ENCODE measurements at regions not wholly inside any gene's neighbourhood (a gene's known extent, or its start where the extent isn't known, plus 50 kb on each side); places are given as distances from the start of the nearest gene placed in this dataset.

DNA sequence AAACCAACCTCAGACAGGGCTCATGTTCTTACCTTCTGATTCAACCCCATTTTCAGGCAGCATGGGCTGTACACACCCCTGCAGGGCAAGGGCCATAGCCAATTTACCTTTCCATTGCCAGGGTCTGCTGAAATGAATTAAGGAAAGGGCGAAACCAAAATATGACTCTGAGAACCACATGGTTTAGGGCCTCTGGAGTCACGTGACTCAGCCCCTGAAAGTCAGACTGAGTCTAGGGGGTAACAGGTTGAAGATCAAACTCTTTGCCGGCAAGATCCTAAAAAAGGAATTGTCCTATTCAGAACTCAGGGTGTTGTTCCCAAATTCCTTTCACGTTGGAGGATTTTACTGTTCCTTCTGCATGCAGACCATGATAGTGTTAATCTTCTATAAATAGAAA, 118.9 kb downstream of the RAB11FIP2 start:
- ATAC-seq = no peak
- Mint-ChIP-seq H3K27me3 (peaks cover 0 to 9% of the 10 kb centered on the region in 2 donors), H3K9me3 (peaks cover 4% of the 10 kb centered on the region), H3K36me3 (no peaks in the 10 kb centered on the region), H3K4me1 (ENCODE audit: low read depth in 2 of 2) (no peaks in the 10 kb centered on the region), H3K27ac (no peak overlapping the region), H3K4me3 (no peak overlapping the region)
- no peak for DNase-seq (ENCODE audit: low spot score)

DNA sequence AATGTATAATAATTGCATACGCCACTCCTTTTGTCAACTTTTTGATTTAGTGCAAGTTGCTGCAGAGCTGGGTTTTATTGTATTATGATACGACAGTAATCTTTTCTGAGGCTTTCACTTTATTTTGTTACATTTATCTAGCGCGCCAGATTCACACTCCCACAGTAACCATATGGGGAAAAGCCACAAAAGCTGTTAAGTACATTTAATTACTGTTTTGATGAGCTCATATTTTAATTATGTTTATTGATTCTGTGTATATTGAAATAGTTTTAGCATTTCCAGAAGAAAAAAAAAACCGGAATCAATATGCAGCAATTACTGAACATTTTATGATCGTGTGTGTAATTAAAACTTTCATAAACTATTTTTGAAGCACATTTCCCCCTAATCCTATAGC, 118.5 kb downstream of the RAB11FIP2 start:
- Mint-ChIP-seq H3K27me3 (peaks cover 0 to 9% of the 10 kb centered on the region in 2 donors), H3K36me3 (no peaks in the 10 kb centered on the region), H3K27ac (no peak overlapping the region), H3K9me3 (peaks cover 4% of the 10 kb centered on the region), H3K4me3 (no peak overlapping the region), H3K4me1 (ENCODE audit: low read depth in 2 of 2) (no peaks in the 10 kb centered on the region)
- ATAC-seq = no peak
- no peak for DNase-seq (ENCODE audit: low spot score)

GRCh38 chr10:117928741-117929140, 118.0 kb downstream of the RAB11FIP2 start:
- Mint-ChIP-seq H3K4me1 (ENCODE audit: low read depth in 2 of 2) (no peaks in the 10 kb centered on the region), H3K36me3 (no peaks in the 10 kb centered on the region), H3K27me3 (peaks cover 0 to 9% of the 10 kb centered on the region in 2 donors), H3K4me3 (no peak overlapping the region), H3K9me3 (peaks cover 4% of the 10 kb centered on the region), H3K27ac (no peak overlapping the region)
- no peak for DNase-seq (ENCODE audit: low spot score)
- ATAC-seq = no peak

DNA sequence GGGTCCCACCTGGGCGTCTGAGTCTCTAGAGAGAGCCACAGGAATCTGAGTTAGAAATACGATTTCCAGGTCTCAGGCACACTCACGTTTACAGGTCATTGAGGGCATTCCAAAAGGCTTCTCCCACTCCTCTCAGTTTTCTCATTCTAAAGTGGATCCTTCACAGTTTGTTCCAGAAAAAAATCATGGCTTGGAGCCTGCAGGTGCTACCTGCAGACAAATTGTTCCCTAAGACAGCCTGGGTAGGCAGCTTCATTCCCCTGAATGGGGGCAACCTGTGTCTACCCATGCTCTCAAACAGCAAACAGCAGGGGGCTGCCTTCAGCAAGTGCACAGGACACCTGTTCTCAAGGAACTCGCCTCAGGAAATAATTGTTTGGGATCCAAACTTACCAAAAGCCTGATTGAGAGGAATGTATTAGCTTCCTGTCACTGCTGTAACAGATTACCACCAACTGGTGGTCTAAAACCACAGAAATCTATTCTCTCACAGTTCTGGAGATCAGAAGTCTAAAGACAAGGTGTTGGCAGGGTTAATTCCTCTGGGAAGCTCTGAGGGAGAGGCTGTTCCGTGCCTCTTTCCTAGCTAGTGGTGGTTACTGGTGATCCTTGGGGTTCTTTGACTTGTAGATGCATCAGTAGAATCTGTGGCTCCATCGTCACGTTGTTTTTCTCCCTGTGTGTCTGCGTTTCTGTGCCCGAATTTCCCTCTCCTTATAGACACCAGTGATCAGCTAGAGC, 117.2 kb downstream of the RAB11FIP2 start:
- H3K27ac Mint-ChIP-seq = no peak overlapping the region
- H3K4me3 Mint-ChIP-seq = no peak overlapping the region
- no peak for DNase-seq (ENCODE audit: low spot score)
- H3K9me3 Mint-ChIP-seq = peaks cover 4% of the 10 kb centered on the region
- no peaks in the 10 kb centered on the region for H3K4me1 Mint-ChIP-seq (ENCODE audit: low read depth in 2 of 2)
- peaks cover 0 to 9% of the 10 kb centered on the region in 2 donors for H3K27me3 Mint-ChIP-seq
- no peaks in the 10 kb centered on the region for H3K36me3 Mint-ChIP-seq
- ATAC-seq = no peak

GRCh38 chr10:117931078-117931477, 115.7 kb downstream of the RAB11FIP2 start:
- no peaks in the 10 kb centered on the region for H3K4me1 Mint-ChIP-seq (ENCODE audit: low read depth in 2 of 2)
- DNase-seq (ENCODE audit: low spot score) (no peak), ATAC-seq (no peak)
- no peak overlapping the region for H3K27ac Mint-ChIP-seq
- H3K27me3 Mint-ChIP-seq = peaks cover 0 to 6% of the 10 kb centered on the region in 2 donors
- no peaks in the 10 kb centered on the region for H3K9me3 Mint-ChIP-seq
- no peak overlapping the region for H3K4me3 Mint-ChIP-seq
- H3K36me3 Mint-ChIP-seq = no peaks in the 10 kb centered on the region

DNA sequence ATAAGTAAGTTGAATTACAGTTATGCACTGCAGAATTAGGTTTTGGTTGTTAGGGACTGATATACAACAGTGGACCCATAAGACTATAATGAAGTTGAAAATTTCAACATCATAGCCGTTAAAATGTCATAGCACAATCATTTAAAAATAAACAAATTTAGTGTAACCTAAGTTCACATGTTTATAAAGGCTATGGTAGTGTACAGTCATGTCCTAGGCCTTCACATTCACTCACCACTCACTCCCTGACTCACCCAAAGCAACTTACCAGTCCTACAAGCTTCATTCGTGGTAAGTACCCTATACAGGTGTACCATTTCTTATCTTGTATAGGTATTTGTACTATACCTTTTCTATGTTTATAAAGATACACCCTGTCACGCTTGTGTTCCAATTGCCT, 113.7 kb downstream of the RAB11FIP2 start:
- H3K4me3 Mint-ChIP-seq = no peak overlapping the region
- no peak overlapping the region for H3K27ac Mint-ChIP-seq
- no peaks in the 10 kb centered on the region for H3K4me1 Mint-ChIP-seq (ENCODE audit: low read depth in 2 of 2)

GRCh38 chr10:117934477-117934876, 112.3 kb downstream of the RAB11FIP2 start:
- Mint-ChIP-seq H3K27me3 (peaks cover 5 to 13% of the 10 kb centered on the region in 2 donors), H3K4me3 (no peak overlapping the region), H3K27ac (no peak overlapping the region), H3K36me3 (no peaks in the 10 kb centered on the region), H3K9me3 (no peaks in the 10 kb centered on the region), H3K4me1 (ENCODE audit: low read depth in 2 of 2) (no peaks in the 10 kb centered on the region)
- no peak for ATAC-seq
- DNase-seq (ENCODE audit: low spot score) = no peak

More for the DNA sequence above, 113.7 kb downstream of the RAB11FIP2 start:
- ATAC-seq = no peak
- H3K27me3 Mint-ChIP-seq = peaks cover 0 to 8% of the 10 kb centered on the region in 2 donors
- DNase-seq (ENCODE audit: low spot score) = no peak
- no peaks in the 10 kb centered on the region for H3K9me3 Mint-ChIP-seq
- H3K36me3 Mint-ChIP-seq = no peaks in the 10 kb centered on the region

- Mint-ChIP-seq H3K4me3 (no peak overlapping the region), H3K27ac (no peak overlapping the region)
- ATAC-seq = no peak
These were observed 110.6 kb downstream of the RAB11FIP2 start for GRCh38 chr10:117936141-117936540.

GRCh38 chr10:117936566-117936965, 110.2 kb downstream of the RAB11FIP2 start:
- no peak overlapping the region for H3K4me3 Mint-ChIP-seq
- no peaks in the 10 kb centered on the region for H3K4me1 Mint-ChIP-seq (ENCODE audit: low read depth in 2 of 2)
- peaks cover 5 to 14% of the 10 kb centered on the region in 2 donors for H3K27me3 Mint-ChIP-seq
- ATAC-seq (no peak), DNase-seq (ENCODE audit: low spot score) (no peak)
- H3K27ac Mint-ChIP-seq = no peak overlapping the region
- H3K36me3 Mint-ChIP-seq = no peaks in the 10 kb centered on the region
- H3K9me3 Mint-ChIP-seq = no peaks in the 10 kb centered on the region

More at GRCh38 chr10:117936141-117936540, 110.6 kb downstream of the RAB11FIP2 start:
- peaks cover 5 to 14% of the 10 kb centered on the region in 2 donors for H3K27me3 Mint-ChIP-seq
- DNase-seq (ENCODE audit: low spot score) = no peak
- no peaks in the 10 kb centered on the region for H3K4me1 Mint-ChIP-seq (ENCODE audit: low read depth in 2 of 2)
- no peaks in the 10 kb centered on the region for H3K36me3 Mint-ChIP-seq
- H3K9me3 Mint-ChIP-seq = no peaks in the 10 kb centered on the region

- H3K27me3 Mint-ChIP-seq = peaks cover 6 to 14% of the 10 kb centered on the region in 2 donors
- DNase-seq (ENCODE audit: low spot score) = no peak
- H3K4me3 Mint-ChIP-seq = no peak overlapping the region
- H3K27ac Mint-ChIP-seq = no peak overlapping the region
- no peaks in the 10 kb centered on the region for H3K4me1 Mint-ChIP-seq (ENCODE audit: low read depth in 2 of 2)
- ATAC-seq = no peak
- H3K9me3 Mint-ChIP-seq = no peaks in the 10 kb centered on the region
- no peaks in the 10 kb centered on the region for H3K36me3 Mint-ChIP-seq
These were observed 109.8 kb downstream of the RAB11FIP2 start for GRCh38 chr10:117936976-117937375.

GRCh38 chr10:117938104-117938503, 108.6 kb downstream of the RAB11FIP2 start:
- Mint-ChIP-seq H3K4me3 (no peak overlapping the region), H3K9me3 (no peaks in the 10 kb centered on the region), H3K27ac (no peak overlapping the region), H3K36me3 (no peaks in the 10 kb centered on the region), H3K27me3 (peaks cover 12 to 16% of the 10 kb centered on the region in 2 donors), H3K4me1 (ENCODE audit: low read depth in 2 of 2) (no peaks in the 10 kb centered on the region)
- no peak for ATAC-seq
- no peak for DNase-seq (ENCODE audit: low spot score)

DNA sequence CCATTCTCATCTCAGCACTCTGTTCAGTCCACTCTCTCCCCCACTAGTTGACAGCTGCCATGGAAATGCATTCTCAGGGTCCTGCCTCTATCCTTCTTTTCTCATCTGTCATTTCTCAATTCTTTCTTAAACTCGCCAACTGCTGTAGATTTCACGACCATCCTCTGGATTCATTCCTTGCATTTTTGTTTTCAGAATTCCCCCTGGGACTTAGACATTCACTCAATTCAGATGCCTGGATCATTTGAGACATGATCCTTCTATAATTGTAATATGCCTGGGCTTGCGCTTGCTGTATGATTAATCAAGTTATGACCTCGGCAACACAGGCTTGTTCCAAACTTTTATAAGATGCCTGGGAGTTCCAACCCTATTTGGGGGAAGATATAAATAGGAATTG, 104.5 kb downstream of the RAB11FIP2 start:
- no peaks in the 10 kb centered on the region for H3K4me1 Mint-ChIP-seq (ENCODE audit: low read depth in 2 of 2)
- no peak for ATAC-seq
- peaks cover 3% of the 10 kb centered on the region for H3K9me3 Mint-ChIP-seq
- no peaks in the 10 kb centered on the region for H3K36me3 Mint-ChIP-seq
- H3K4me3 Mint-ChIP-seq = no peak overlapping the region
- no peak overlapping the region for H3K27ac Mint-ChIP-seq
- H3K27me3 Mint-ChIP-seq = peaks cover 16 to 22% of the 10 kb centered on the region in 2 donors
- DNase-seq (ENCODE audit: low spot score) = no peak

DNA sequence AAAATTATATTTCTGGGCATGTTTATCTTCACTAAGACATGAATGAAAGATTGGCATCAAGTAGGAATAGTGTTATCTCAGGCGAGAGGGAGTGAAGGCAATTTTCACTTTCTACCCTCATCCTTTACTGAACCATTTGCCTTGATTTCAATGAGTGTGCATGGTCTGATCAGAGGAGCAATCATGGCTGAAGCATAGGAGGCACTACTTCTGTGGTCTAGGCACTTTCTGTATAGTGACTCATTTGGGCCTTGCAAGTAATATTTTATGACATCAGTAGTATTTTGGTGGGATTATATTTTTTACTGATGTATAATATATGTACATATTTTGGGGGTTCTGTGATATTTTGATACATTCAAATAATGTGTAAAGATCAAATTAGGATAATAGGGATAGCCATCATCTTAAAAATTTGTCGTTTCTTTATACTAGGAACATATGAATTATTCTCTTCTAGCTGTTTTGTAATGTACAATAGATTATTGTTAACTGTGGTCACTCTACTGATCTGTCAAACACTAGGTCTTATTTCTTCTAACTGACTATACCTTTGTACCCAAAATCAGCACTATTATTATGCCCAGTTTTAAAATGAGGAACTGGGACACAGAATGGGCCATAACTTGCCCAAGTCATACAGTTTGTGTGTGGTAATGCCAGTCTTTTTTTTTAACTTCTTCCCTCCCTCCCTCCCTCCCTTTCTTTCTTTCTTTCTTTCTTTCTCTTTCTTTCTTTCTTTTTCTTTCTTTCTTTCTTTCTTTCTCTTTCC, 101.9 kb downstream of the RAB11FIP2 start:
- H3K27me3 Mint-ChIP-seq = peaks cover 9 to 22% of the 10 kb centered on the region in 2 donors
- ATAC-seq = no peak

DNA sequence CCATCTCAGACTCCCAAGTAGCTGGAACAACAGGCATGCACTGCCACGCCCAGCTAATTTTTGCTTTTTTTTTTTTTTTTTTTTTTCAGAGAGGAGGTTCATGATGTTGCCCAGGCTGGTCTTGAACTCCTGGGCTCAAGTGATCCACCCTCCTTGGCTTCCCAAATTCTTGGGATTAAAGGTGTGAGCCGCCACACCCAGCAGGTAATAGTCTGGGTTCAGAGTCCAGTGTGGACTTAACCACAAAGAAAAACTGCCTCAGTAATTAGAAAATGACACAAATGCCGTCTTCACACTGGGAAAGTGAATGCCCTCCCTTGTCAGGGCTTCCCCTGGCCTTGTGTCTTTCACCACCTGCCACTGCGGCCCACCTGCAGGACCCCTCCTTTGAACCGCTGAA, 101.1 kb downstream of the RAB11FIP2 start:
- ATAC-seq = no peak
- Mint-ChIP-seq H3K9me3 (peaks cover 3% of the 10 kb centered on the region), H3K4me1 (ENCODE audit: low read depth in 2 of 2) (no peaks in the 10 kb centered on the region), H3K36me3 (no peaks in the 10 kb centered on the region), H3K27ac (no peak overlapping the region), H3K27me3 (peaks cover 9 to 22% of the 10 kb centered on the region in 2 donors), H3K4me3 (no peak overlapping the region)
- DNase-seq (ENCODE audit: low spot score) = no peak

More for the DNA sequence above, 101.9 kb downstream of the RAB11FIP2 start:
- Mint-ChIP-seq H3K36me3 (no peaks in the 10 kb centered on the region), H3K27ac (no peak overlapping the region), H3K4me1 (ENCODE audit: low read depth in 2 of 2) (no peaks in the 10 kb centered on the region), H3K9me3 (peaks cover 3% of the 10 kb centered on the region), H3K4me3 (no peak overlapping the region)
- DNase-seq (ENCODE audit: low spot score) = no peak

All from natural killer cell treated with Interleukin-12 subunit alpha and Interleukin-12 subunit beta and Interleukin-15 and Interleukin-18, amount 100 ng/mL, for 72 hours (primary cell).